NCI-H82 treated with DMSO at 0.1 percent for 48 hours (cell line): ENCODE measurements at regions not wholly inside any gene's neighbourhood (a gene's known extent, or its start where the extent isn't known, plus 50 kb on each side); places are given as distances from the start of the nearest gene placed in this dataset.

Experiments used
- DNase-seq: peaks from one replicate; lab custom pipeline; 2025; ENCODE audit not compliant: unreplicated experiment; lab: John Stamatoyannopoulos, UW

GRCh38 chr5:3365501-3366215, 230.0 kb upstream of the IRX1 start:
- no peak for DNase-seq

GRCh38 chr5:3364941-3365340, 230.7 kb upstream of the IRX1 start:
- no peak for DNase-seq

- DNase-seq: no peak
Observed at GRCh38 chr5:3364433-3364832, 231.2 kb upstream of the IRX1 start.

- DNase-seq: no peak
Observed at GRCh38 chr5:3362606-3362910, 233.1 kb upstream of the IRX1 start.

GRCh38 chr5:3361811-3362605, 233.6 kb upstream of the IRX1 start:
- DNase-seq: no peak

- DNase-seq: no peak
Observed at GRCh38 chr5:3359642-3360041, 236.0 kb upstream of the IRX1 start.

GRCh38 chr5:3357291-3357690, 238.3 kb upstream of the IRX1 start:
- no peak for DNase-seq

- no peak for DNase-seq
Observed at GRCh38 chr5:3356016-3356415, 239.6 kb upstream of the IRX1 start.

- DNase-seq: no peak
Observed at GRCh38 chr5:3355126-3355525, 240.5 kb upstream of the IRX1 start.

- no peak for DNase-seq
Observed at GRCh38 chr5:3354606-3355005, 241.0 kb upstream of the IRX1 start.

GRCh38 chr5:3353561-3353960, 242.1 kb upstream of the IRX1 start:
- no peak for DNase-seq

GRCh38 chr5:3352711-3353110, 242.9 kb upstream of the IRX1 start:
- DNase-seq: no peak

GRCh38 chr5:3351581-3352442, 243.8 kb upstream of the IRX1 start:
- DNase-seq: no peak

- no peak for DNase-seq
Observed at GRCh38 chr5:3350781-3351180, 244.9 kb upstream of the IRX1 start.

GRCh38 chr5:3349704-3350565, 245.7 kb upstream of the IRX1 start:
- DNase-seq: no peak

- no peak for DNase-seq
Observed at GRCh38 chr5:3348576-3349535, 246.8 kb upstream of the IRX1 start.

GRCh38 chr5:3347741-3348140, 247.9 kb upstream of the IRX1 start:
- DNase-seq: no peak

- DNase-seq: no peak
Observed at GRCh38 chr5:3346111-3346820, 249.4 kb upstream of the IRX1 start.

GRCh38 chr5:3345195-3345594, 250.4 kb upstream of the IRX1 start:
- no peak for DNase-seq
